Right atrium auricular region (tissue), 2 donors: ENCODE measurements at regions not wholly inside any gene's neighbourhood (a gene's known extent, or its start where the extent isn't known, plus 50 kb on each side); places are given as distances from the start of the nearest gene placed in this dataset.

ENCODE experiments used
- DNase-seq: peaks from one replicate; pipeline ENCODE4 v3.0.0-alpha.2; 2019; ENCODE audit warnings: low spot score
- H3K27ac ChIP-seq, 2 donors: fragments of 200-600 bp; sonication (generic); 1 replicate in 1 of 2; 2 replicates in 1 of 2; pipeline ENCODE4 v1.5.1; 2016 to 2019
- H3K27me3 ChIP-seq, 2 donors: fragments of 200-600 bp; sonication (generic); one replicate each; pipeline versions ENCODE4 v1.5.1 to v1.6.0; 2017 to 2019
- H3K36me3 ChIP-seq: fragments of 200-600 bp; sonication (generic); one replicate; pipeline ENCODE4 v1.5.1; 2016
- H3K4me1 ChIP-seq, 2 donors: fragments of 200-600 bp; sonication (generic); one replicate each; pipeline versions ENCODE4 v1.5.1 to v1.6.0; 2017 to 2019
- H3K4me3 ChIP-seq, 2 donors: fragments of 200-600 bp; sonication (generic); 1 replicate in 1 of 2; 2 replicates in 1 of 2; pipeline ENCODE4 v1.5.1; 2017 to 2019; ENCODE audit warnings: mild to moderate bottlenecking in 1 of 2, moderate library complexity in 1 of 2
- H3K9me3 ChIP-seq, 2 donors: fragments of 200-600 bp; sonication (generic); one replicate each; pipeline ENCODE4 v1.5.1; 2019
- TF ChIP-seq, protein P1 (sequence below), 2 donors: fragments of 200-600 bp; sonication (generic); IDR thresholded peaks; one replicate each; pipeline ENCODE4 v1.5.1; 2019; ENCODE audit warnings: antibody characterized with exemption in 2 of 2

GRCh38 chr12:70157099-70157498, 86.1 kb upstream of the CNOT2 start:
- H3K9me3 ChIP-seq = peaks cover 0 to 51% of the 10 kb centered on the region in 2 donors
- TF ChIP-seq, protein P1, sequence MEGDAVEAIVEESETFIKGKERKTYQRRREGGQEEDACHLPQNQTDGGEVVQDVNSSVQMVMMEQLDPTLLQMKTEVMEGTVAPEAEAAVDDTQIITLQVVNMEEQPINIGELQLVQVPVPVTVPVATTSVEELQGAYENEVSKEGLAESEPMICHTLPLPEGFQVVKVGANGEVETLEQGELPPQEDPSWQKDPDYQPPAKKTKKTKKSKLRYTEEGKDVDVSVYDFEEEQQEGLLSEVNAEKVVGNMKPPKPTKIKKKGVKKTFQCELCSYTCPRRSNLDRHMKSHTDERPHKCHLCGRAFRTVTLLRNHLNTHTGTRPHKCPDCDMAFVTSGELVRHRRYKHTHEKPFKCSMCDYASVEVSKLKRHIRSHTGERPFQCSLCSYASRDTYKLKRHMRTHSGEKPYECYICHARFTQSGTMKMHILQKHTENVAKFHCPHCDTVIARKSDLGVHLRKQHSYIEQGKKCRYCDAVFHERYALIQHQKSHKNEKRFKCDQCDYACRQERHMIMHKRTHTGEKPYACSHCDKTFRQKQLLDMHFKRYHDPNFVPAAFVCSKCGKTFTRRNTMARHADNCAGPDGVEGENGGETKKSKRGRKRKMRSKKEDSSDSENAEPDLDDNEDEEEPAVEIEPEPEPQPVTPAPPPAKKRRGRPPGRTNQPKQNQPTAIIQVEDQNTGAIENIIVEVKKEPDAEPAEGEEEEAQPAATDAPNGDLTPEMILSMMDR (IDR thresholded peaks at IDR 0.05) = no peak
- no peaks in the 10 kb centered on the region for H3K36me3 ChIP-seq
- H3K27ac ChIP-seq = no peak overlapping the region
- H3K27me3 ChIP-seq = no peaks in the 10 kb centered on the region
- no peak overlapping the region for H3K4me3 ChIP-seq
- H3K4me1 ChIP-seq = no peaks in the 10 kb centered on the region
- no peak for DNase-seq

GRCh38 chr12:70165450-70165849, 77.8 kb upstream of the CNOT2 start:
- Histone ChIP-seq H3K4me3 (no peak overlapping the region), H3K4me1 (no peaks in the 10 kb centered on the region), H3K27ac (no peak overlapping the region), H3K36me3 (no peaks in the 10 kb centered on the region), H3K9me3 (peaks cover 0 to 9% of the 10 kb centered on the region in 2 donors), H3K27me3 (no peaks in the 10 kb centered on the region)
- no peak for DNase-seq
- TF ChIP-seq, protein P1 (IDR thresholded peaks at IDR 0.05) = no peak

GRCh38 chr12:70176290-70176689, 66.9 kb upstream of the CNOT2 start:
- Histone ChIP-seq H3K27ac (no peak overlapping the region), H3K4me1 (no peaks in the 10 kb centered on the region), H3K4me3 (no peak overlapping the region), H3K9me3 (peaks cover 0 to 9% of the 10 kb centered on the region in 2 donors), H3K27me3 (no peaks in the 10 kb centered on the region), H3K36me3 (no peaks in the 10 kb centered on the region)
- DNase-seq = no peak
- TF ChIP-seq, protein P1 (IDR thresholded peaks at IDR 0.05) = no peak

GRCh38 chr12:70177631-70178030, 65.6 kb upstream of the CNOT2 start:
- no peaks in the 10 kb centered on the region for H3K27me3 ChIP-seq
- H3K36me3 ChIP-seq = no peaks in the 10 kb centered on the region
- TF ChIP-seq, protein P1 (IDR thresholded peaks at IDR 0.05) = no peak
- no peak overlapping the region for H3K4me3 ChIP-seq
- H3K4me1 ChIP-seq = no peaks in the 10 kb centered on the region
- DNase-seq = no peak
- H3K9me3 ChIP-seq = peaks cover 0 to 9% of the 10 kb centered on the region in 2 donors
- H3K27ac ChIP-seq = no peak overlapping the region

- peak overlapping the region in 1 of 2 donors; percentile 4 for H3K4me3 ChIP-seq
- H3K27me3 ChIP-seq = no peaks in the 10 kb centered on the region
- H3K27ac ChIP-seq = peak overlapping the region in 1 of 2 donors; percentile 3
- TF ChIP-seq, protein P1 (IDR thresholded peaks at IDR 0.05) = no peak
- H3K9me3 ChIP-seq = peaks cover 0 to 9% of the 10 kb centered on the region in 2 donors
- no peak for DNase-seq
- no peaks in the 10 kb centered on the region for H3K4me1 ChIP-seq
- H3K36me3 ChIP-seq = no peaks in the 10 kb centered on the region
Measured at GRCh38 chr12:70178038-70178437, 65.2 kb upstream of the CNOT2 start.

DNA sequence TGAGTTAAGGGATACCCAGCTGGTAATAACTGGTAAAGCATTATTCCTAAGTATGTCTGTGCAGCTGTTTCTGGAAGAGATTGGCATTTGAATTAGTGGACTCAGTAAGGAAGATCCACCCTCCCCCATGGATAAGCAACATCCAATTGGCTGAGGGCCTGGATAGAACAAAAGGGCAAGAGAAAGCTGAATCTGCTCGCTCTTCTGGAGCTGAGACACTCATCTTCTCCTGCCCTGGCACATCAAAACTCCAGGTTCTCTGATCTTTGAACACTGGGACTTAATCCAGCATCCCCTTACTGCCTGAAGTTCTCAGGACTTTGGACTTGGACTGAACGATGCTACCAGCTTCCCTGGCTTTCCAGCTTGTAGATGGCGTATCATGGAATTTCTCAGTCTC, 63.1 kb upstream of the CNOT2 start:
- H3K4me1 ChIP-seq = no peaks in the 10 kb centered on the region
- TF ChIP-seq, protein P1 (IDR thresholded peaks at IDR 0.05) = no peak
- H3K27me3 ChIP-seq = no peaks in the 10 kb centered on the region
- DNase-seq = no peak
- H3K4me3 ChIP-seq = no peak overlapping the region
- no peaks in the 10 kb centered on the region for H3K36me3 ChIP-seq
- H3K9me3 ChIP-seq = peaks cover 0 to 9% of the 10 kb centered on the region in 2 donors
- no peak overlapping the region for H3K27ac ChIP-seq
